HG03175 (cell line): ENCODE measurements at regions not wholly inside any gene's neighbourhood (a gene's known extent, or its start where the extent isn't known, plus 50 kb on each side); places are given as distances from the start of the nearest gene placed in this dataset.

ENCODE experiments used
- ATAC-seq: cut with Tn5 transposase; IDR thresholded peaks from one replicate; pipeline ENCODE4 v1.9.1; 2021; ENCODE audit warnings: mild to moderate bottlenecking, moderate library complexity; ENCODE audit not compliant: unreplicated experiment

DNA sequence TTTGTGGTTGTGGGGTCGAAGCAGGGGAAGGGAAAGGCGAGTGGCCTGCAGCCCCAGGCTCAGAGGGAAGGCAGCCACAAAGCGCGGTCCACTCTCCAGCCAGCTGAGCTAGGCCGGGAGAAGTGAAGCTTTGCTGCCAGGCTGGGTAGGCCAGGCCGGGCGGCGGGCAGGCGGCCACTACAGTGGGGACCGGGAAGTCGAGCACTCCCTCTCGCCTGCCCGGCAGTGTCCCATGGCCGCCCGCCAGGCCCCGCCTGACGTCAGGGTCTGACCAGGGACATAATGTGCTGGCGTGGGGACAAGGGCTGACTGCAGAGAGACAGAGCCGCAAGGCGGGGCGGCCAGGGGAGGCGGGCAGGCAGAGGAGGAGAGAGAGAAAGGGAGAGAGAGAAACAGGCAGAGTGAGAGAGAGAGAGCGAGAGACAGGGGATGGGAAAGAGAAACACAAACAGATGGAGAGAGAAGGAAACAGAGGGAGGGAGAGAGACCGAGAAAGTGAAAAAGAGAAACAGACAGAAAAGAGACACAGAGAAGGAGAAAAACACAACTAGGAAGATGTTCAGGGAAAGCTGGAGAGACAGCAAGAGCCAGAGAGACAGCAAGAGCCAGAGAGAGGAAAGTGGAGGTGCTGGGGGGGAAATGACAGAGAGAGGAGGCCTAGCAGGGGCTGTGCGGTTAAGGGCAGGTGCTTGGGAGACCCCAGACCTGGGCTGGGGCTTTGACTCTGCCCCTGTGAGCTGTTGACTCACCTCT is 94.5 kb upstream of the PTPN1 start:
- ATAC-seq = no peak

DNA sequence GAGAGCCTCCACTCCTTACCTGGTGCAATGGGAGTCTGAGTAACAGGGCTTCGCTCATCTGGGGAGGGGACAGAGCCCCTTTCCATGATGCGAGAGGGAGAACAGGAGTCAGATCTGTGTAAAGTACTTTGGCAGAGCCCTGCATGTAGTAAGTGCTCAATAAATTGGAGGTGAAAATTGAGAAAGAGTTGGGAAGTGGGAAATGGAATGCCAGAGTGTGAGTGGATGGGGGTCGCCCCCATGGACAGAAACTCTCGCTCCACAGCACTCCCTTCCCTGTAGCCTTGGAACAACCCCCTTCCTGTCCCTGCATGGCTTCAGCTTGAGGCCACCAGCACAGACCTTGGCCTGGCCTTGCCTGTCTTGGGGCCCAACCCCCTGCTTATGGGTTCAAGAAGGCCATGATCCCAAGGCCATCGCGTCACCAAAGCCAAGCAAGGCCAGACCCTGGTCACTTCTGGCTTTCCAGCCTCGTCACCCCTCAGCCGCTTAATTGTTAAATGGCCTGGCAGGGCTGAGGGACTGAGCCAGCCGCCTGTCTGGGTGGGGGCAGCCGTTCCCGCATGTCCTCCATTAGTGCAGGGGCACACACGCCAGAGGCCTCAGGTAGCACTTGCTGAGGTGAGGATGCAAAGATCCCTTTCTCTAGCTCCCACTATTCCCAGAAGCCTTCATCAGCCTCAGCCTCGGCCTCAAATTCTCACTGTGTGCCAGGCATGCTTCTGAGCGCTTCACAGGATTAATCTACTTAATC is 93.7 kb upstream of the PTPN1 start:
- ATAC-seq = no peak

DNA sequence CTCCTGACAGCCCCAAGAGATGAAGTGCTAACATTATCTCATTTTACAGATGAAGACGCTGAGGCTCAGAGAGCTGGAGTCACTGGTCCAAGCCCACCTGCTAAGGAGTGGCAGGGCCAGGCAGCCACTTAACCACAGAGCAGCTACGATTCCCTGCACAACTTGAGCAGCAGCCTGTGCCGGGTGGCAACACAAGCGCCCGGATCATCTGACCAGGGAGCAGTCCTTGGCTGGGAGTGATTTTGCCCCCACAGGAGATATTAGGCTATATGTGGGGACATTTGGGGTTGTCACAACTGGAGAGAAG is 93.2 kb upstream of the PTPN1 start:
- no peak for ATAC-seq

DNA sequence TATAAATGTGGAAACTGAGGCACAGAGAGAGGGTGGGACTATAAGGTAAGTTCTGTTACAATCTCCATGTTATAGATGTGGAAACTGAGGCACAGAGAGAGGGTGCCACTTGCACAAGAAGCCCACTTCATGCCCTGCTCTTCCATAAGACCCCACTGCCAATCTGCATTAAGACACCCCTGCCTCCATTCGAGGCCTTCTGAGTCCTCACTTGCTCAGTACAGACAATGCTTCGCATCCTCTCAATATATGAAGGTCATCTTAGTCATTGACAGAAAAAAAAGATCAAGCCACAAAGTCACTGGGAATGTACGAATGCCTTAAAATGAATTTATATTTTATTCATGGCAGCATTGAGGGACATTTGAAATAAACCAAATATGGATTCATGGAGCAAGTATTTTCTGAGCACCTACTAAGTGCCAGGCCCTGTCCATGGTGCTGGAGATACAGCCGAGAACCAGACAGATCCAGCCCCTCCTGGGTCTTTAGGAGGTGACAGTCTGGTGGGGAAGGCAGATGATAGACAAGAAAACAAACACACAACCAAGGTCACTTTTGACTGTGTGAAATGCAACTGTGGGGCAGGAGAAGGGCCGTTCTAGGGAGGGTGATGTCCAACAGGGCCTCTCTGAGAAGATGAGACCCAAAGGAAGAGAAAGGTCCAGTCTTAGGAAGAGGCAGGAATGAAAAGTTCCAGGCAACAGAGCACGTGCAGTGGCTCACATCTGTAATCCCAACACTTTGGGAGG is 92.5 kb upstream of the PTPN1 start:
- ATAC-seq = no peak

DNA sequence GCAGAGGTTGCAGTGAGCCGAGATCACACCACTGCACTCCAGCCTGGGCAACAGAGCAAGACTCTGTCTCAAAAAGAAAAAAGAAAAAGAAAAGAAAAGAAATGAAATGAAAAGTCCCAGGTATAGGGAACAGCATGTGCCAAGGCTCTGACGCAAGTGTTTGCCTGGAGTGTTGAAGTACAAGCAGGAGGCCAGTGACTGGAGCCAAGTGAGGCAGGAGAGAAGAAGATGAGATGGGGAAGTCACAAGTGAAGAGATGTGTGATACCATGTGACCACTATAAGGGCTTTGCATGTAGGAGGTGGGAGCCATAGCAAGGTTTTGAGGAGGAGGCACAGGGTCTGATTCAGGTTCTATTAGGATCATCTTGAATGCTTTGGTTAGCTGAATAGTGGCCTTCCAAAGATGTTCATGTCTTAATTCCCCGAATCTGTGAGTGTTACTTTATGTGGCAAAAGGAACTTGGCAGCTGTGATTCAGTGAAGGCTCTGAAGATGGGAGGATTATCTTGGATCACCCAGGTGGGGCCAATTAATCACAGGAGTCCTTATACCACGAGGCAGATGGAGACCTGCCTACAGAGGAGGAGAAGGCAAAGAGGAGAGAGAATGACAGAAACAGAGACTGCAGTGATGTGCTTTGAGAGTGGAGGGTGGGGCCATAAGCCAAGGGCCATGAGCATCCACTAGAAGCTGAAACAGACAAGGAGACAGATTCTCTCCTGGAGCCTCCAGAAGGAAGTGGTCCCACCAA is 91.1 kb upstream of the PTPN1 start:
- ATAC-seq = no peak

DNA sequence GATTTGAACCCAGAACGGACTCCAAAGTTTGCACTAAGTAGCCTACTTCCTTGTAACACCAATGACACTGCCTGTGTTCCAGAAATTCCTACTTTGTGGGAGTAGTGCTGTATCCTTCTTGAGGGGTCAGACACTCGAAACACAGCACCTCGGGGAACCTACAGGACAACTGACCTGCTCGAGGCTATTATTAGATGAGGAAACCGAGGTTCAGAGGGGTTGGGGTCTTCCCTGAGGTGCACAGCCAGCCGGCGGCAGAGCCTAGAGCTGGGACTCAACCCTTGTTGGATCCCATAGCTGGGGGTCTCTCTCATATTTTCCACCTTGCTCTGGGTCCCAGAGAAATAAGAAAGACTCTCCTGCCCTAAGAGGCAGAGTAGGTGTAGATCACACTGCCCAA is 89.8 kb upstream of the PTPN1 start:
- no peak for ATAC-seq

DNA sequence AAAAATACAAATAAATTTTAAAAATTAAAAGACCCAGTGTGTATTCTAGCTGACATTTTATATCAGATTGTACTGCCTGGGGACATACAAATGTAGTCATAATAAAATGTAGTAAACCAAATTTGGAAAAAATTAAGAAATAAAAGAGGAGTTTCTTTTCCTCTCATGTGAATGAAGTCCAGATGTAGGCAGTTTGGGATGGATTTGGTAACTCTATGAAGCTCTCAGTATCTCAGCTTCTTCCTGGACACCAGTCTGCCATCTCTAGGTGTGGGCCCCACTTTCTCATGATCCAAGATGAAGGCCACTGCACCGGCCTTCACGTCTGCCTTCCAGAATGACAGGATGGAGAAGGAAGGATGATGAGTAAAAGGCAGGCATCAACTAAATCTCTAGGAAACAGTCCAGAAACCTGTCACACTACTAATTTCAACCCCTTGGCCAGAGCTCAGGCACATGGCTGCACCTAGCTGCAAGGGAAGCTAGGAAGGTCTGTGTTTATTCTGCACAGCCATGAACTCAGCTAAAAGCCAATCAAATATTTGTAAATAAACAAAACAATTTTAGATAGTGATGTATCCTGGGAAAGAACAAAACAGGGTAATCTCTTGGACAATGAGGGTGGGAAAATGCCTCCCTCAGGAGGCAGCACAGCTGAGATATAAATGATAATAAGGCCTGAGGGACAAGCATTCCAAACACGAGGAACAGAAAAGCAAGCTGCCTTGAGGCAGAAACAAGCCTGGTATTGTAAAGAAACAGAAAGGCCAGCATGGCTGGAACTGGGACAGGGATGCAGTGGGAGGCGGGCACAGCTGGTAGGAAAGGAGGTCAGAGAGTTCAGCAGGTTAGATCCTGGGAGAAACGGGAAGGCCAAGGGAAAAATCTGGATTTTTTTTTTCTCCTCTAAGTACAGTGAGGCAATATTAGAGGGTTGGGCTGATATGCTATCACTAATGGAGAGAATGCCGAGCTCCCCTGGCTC is 88.5 kb upstream of the PTPN1 start:
- no peak for ATAC-seq

DNA sequence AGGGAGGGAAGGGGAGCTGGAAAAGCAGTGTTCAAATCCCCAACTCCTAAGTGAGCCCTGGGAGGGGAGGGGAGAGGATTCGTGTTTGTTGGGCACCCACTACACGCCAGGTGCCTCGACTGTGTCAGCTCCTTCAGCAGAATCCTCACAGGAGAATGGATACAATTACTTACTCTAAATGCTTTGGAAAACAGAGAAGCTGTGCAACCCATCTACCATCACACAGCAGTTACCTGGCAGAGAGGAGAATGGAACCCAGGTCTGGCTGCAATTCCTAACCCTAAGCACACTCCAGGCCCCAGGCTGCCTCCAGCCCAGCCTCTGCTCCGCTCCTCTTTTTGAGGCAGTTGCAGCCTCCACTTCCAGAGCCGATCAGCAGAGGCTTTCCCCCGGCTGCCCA is 86.4 kb upstream of the PTPN1 start:
- ATAC-seq = no peak

DNA sequence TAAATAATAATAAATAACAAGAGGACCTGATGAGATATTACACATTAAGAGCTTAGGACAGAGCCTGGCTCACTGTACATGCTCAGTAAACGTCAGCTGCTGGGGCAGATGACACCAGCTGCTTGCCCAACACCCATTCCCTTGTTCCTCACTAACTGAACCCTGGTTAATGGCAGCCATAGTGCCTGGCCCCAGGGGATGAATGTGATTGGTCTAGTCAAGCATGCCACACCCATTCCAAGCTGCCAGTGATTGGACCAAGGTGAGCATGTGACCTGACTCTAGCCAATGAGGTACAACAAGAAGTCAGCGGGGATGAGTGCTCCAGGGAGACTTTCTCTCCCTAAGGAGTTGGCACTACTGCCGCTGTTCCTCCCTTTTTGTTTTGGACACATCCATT is 85.1 kb upstream of the PTPN1 start:
- no peak for ATAC-seq

DNA sequence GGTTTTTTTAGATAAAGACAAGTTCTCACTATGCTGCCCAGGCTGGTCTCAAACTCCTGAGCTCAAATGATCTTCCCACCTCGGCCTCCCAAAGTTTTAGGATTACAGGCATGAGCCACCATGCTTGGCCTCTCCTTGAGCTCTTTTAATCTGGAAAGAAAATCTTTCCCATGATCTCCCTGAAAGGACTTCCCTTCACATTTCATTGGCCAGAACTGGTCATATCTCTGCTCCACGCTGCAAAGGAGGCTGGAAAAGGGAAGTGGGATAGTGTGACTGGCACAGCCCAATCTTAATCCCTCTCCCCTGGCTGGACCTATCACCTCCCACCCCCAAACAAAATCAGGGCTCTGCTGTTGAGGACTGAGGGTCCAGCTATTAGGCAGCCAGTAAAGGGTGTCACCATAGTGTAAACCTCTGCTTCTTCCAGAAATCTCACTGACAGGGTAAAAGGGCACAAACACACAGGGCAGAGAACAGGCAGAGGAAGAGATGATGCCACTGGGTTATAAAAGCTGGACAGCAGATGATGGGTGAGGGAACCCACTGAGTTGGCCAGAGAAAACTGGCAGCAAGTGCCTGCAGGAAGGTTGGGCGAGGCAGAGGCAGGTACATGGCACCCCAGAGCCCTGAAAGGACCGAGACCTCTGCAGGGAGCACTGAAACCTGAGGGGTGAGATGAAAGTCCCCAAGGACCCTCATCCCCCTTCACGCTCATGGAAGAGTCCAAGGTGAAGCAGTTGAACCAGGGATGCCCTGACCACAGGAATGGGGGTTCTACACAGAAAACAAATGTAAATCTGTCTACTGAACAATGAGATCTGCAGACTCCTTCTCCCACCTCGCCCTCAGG is 83.1 kb upstream of the PTPN1 start:
- no peak for ATAC-seq

DNA sequence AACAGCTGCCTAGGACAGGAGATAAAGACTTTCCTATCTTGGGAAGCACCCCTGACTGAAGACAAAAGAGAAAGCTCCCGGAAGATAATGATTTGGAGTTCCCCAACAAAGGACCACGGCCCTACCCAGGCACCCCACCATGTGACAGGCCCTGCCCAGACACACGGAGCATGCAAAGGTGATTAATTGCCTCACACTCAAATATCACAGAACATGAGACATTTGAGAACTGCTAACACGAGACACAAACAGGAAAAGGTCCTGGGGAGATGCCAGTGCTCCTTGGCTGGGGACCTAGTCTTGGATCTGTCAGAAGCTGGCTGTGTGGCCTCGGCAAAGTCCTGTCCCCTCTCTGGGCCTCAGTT is 82.5 kb upstream of the PTPN1 start:
- ATAC-seq = no peak

DNA sequence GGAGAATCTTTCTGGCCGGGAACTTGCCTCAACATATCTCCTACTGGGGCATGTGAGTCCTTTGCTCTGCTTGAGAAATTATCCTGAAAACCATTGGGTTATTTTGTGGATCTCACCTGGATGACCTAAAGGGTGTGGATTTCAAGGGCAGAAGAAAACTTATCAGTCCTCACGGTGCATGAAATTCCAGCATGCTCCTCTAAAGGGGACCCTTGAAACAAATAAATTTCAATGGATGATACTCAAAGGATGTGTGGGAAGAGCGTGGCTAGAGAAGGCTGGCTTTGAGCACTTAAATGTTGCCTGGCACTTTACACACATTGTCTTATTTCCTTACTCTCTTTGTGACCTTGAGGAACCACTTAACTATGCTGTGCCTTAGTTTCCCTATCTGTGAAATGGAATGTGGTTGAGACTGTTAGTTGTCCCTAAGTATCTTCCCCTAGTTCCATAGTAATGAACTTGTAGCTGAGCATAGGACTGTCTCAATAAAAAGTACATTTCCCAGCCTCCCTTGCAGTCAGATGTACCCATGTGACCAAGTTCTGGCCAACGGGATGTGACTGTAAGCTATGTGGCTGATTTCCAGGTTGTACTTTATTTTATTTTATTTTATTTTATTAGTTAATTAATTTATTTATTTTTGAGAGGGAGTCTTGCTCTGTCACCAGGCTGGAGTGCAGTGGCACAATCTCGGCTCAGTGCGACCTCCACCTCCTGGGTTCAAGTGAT is 81.9 kb upstream of the PTPN1 start:
- no peak for ATAC-seq

DNA sequence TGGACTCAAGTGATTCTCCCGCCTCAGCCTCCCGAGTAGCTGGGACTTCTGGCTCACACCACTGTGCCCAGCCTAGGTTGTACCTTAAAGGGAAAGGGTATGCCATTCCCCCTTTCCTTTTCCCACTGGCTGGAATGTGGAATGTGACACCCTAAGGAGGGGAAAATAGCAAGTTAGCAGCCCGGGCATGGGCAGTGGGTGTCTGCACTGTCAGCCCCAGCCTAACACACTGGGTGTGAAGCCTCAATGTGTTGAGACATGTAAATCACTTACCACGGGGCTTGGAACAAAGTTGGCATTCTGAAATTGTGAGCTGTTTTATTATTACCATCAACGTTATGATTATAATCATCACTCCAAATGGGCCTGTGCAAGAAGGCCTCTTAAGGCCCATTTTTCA is 80.8 kb upstream of the PTPN1 start:
- no peak for ATAC-seq

DNA sequence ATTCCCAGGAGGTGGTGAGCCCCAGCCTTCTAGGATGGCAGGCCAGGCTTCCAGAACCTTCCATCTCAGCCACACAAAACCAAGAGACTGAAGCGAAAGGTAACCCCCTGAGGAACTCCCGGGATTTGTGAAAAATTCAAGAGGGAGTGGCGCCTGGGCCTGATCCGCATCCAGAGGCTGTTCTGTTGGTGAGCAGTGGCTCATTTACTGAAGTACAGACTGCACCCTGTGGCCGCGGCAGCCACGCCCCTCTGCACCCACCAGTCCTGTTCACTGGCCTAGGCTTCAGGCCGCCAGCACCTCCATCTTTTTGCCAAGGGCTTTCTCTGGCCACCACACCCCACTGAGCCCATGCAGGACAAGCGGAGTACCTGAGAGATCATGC is 79.1 kb upstream of the PTPN1 start:
- no peak for ATAC-seq

DNA sequence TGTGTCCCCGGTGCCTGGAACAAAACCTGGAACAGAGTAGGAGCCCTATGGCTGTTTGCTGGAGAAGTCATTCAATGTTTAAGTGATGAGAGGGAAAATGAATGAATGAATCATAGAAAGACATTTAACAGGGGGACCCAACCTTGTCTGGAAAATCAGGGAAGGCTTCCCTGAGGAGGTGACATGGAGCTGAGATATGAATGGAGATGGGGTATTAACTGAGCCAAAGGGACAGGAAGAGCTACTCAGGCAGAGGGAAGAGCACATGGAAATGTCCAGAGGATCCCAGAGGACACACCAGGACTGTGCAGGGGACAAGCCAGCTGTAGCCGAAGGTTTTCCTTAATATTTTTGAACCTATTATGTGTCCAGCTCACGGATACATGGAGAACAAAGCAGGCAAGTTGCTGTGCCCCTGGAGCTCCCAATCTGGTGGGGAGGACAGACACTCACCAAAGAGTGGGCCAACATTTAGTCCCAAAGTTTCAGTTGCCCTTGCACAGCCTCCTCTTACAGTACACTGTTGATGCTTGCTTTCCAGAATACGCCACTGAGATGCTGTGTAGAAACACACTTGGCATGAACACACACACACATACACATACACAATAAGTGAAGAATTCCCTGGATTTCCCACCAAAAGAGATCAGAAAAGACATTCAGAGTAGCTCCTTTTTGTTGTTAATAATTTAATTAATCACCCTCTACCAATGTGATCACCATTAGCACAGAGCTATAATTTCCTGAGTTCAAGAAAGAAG is 77.0 kb upstream of the PTPN1 start:
- ATAC-seq = no peak

DNA sequence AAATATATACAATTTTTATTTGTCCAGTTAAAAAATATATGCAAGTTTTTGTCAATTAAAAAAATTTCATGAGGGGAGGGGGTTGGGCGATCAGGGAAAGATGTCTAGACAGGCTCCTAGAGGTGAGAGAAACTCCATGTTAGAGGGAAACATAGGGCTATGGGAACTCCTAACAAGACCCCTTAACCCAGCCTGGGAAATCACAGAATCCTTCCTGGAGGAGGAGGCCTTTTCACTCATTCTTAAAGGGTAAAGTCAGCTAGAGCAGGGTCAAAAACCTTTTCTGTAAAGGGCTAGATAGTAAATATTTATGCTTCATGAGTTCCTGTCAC is 75.9 kb upstream of the PTPN1 start:
- no peak for ATAC-seq

DNA sequence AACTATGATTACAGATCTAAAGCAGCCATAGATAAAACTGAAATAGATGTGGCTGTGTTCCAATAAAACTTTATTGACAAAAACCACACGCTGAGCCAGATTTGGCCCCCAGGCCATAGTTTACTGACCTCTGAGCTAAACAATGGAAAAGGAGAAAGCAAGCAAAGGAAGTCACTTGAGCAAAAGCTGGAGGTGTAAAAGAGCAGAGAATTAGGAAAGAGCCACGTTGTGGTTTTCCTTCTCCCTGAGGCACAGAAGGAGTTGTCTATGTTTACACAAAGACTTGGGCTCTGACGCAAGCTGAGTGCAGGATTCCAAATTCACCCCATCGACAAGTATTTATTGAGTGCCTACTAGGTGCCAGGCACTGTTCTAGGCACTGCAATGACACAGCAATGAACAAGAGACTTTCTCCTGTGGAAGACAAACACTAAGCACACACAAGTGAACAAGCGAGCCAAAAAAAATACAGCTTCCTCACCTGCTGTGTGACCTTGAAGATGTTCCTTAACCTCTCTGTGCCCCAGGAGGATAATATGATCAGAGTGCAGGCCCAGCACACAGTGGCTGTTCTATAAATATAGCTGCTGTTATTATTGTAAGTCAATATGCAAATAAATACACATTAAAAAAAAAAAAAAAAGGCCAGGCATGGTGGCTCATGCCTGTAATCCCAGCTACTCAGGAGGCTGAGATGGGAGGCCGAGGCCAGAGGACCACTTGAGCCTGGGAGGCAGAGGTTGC is 75.4 kb upstream of the PTPN1 start:
- no peak for ATAC-seq
